IPS-15b (cell line): ENCODE measurements at regions not wholly inside any gene's neighbourhood (a gene's known extent, or its start where the extent isn't known, plus 50 kb on each side); places are given as distances from the start of the nearest gene placed in this dataset.
"Not testable (repeated sequence)": the region's sequence is repeated elsewhere in the genome, so short reads cannot be mapped to it uniquely, and the experiment has no call there.

Experiments used
- H3K27me3 ChIP-seq: one replicate; pipeline ENCODE4 v1.6.1; 2013; ENCODE audit warnings: low read length; ENCODE audit not compliant: control insufficient read depth, insufficient read depth
- H3K36me3 ChIP-seq: one replicate; pipeline ENCODE4 v1.6.1; 2013; ENCODE audit warnings: low read length; ENCODE audit not compliant: control insufficient read depth, insufficient read depth
- H3K4me1 ChIP-seq: one replicate; pipeline ENCODE4 v1.6.1; 2013; ENCODE audit warnings: mild to moderate bottlenecking, low read length; ENCODE audit not compliant: control insufficient read depth, insufficient read depth
- H3K4me3 ChIP-seq: one replicate; pipeline ENCODE4 v1.5.1; 2013; ENCODE audit warnings: low read depth, low read length
- H3K9ac ChIP-seq: one replicate; pipeline ENCODE4 v1.6.1; 2013; ENCODE audit warnings: low read depth, mild to moderate bottlenecking, low read length
- H3K9me3 ChIP-seq: one replicate; pipeline ENCODE4 v1.6.1; 2013; ENCODE audit warnings: mild to moderate bottlenecking, low read length; ENCODE audit not compliant: control insufficient read depth, insufficient read depth

DNA sequence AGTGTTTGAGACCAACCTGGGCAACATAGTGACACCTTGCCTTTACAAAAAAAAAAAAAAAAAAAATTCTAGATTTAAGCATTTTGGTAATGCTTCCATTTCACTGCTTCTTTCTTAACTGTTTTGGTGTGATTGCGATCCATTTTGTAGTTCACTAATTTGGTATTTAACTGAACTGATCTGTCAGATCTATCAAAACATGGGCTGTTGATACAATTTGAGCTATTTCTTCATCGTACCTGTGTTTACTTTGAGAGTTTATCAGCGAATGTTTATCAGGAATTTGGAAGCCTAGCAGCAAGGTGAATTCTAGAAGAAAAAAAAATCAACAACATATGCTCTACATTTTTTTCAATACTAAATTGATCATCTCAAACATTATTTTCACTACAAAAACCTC lies 864.9 kb upstream of the WWC1 start:
- Histone ChIP-seq H3K9me3 (no peaks in the 10 kb centered on the region), H3K27me3 (no peaks in the 10 kb centered on the region), H3K9ac (no peak overlapping the region), H3K4me3 (no peak overlapping the region), H3K4me1 (no peaks in the 10 kb centered on the region), H3K36me3 (no peaks in the 10 kb centered on the region)

DNA sequence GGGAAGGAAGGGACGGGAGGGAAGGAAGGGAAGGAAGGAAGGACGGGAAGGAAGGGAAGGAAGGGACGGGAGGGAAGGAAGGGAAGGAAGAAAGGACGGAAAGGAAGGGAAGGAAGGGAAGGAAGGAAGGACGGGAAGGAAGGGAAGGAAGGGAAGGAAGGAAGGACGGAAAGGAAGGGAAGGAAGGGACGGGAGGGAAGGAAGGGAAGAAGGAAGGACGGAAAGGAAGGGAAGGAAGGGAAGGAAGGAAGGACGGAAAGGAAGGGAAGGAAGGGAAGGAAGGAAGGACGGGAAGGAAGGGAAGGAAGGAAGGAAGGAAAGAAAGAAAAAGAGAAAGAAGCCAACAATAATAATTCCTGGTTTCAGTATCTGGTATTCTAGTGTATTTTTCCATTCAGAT lies 863.8 kb upstream of the WWC1 start:
- not testable (repeated sequence) for H3K27me3 ChIP-seq, H3K9ac ChIP-seq, H3K4me3 ChIP-seq, H3K4me1 ChIP-seq, H3K36me3 ChIP-seq, H3K9me3 ChIP-seq

DNA sequence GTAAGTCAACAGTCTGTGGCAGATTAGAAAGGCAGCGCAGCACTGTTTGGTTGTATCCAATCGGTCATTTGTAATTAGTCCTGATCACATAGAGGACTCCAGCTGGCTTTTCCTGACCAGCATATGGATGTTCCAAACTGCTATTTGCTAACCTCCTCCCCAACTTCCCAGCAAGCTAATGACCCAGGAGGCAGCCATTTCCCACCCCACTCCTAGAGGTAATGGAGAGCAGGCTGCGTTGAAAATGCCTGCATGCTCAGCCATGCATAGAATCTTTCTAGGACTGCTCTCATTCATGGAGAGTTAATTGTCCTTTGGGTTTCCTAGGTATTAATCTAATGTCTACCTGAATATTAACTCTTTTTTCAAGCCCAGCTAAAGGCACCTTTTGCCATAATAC lies 850.6 kb upstream of the WWC1 start:
- Histone ChIP-seq H3K9ac (no peak overlapping the region), H3K4me3 (no peak overlapping the region), H3K9me3 (no peaks in the 10 kb centered on the region), H3K4me1 (no peaks in the 10 kb centered on the region), H3K27me3 (no peaks in the 10 kb centered on the region), H3K36me3 (no peaks in the 10 kb centered on the region)

DNA sequence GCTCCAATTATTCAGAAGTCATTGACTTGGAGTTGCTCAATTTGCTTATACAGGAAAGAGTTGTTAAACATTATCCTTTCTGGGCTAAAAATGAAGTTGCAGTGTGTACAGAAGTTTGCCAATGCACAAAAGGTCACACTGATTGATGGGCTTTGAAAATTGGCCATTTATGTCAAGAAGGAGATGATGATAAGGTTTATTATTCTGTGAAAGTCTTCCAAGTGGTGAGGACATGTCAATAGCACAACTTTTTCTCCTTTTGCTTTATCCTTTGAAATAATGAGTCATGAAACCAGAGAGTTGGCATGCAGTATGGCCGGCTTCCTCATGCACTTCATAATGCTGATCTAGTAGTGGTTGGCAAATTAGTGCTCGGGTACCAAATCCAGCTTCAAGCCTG lies 848.5 kb upstream of the WWC1 start:
- no peaks in the 10 kb centered on the region for H3K4me1 ChIP-seq
- H3K36me3 ChIP-seq: no peaks in the 10 kb centered on the region
- H3K4me3 ChIP-seq: no peak overlapping the region
- H3K27me3 ChIP-seq: no peaks in the 10 kb centered on the region
- no peak overlapping the region for H3K9ac ChIP-seq
- H3K9me3 ChIP-seq: no peaks in the 10 kb centered on the region

DNA sequence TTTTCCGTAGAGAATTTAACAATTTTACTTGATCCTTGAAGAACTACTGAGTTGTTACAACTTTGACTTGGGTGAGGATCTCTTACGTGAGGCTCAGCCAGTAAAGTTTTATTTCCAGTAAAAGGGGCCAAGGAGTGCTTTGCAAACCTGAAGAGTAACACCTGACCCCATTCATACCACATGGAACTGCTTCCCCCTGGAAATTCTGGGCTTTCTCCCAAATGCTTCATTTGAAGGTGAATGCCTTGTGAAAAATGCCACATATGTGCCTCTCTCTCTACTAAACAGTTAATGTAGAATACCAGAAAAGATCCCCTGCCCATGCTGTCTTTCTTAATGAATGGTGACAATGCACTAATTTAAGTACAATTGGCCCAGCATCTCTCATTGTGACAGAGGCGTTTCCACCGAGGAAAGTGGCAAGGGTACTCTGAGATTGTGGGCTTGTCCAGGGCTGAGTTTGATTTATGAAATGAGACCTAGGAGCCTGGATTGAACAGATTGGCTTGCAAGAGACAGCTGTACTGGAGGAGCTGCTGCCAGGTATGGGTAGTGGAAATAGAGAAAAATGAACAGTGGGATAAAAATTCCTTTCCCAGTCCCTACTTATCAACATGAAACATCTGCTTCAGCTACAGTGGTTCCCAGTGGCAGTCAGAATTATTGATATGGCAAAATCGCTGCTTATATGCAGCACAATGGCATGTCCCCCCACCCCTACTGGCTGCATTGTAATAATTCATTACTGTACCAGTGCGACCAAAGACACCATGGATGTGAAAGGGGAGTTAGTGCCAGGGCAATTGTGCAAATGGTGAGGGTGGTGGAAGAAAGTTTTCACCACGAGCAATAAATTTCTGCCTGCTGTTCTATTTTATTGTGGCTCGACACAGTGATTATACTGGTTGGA lies 843.7 kb upstream of the WWC1 start:
- Histone ChIP-seq H3K9ac (no peak overlapping the region), H3K4me3 (no peak overlapping the region), H3K9me3 (no peaks in the 10 kb centered on the region), H3K27me3 (no peaks in the 10 kb centered on the region), H3K36me3 (no peaks in the 10 kb centered on the region), H3K4me1 (no peaks in the 10 kb centered on the region)

DNA sequence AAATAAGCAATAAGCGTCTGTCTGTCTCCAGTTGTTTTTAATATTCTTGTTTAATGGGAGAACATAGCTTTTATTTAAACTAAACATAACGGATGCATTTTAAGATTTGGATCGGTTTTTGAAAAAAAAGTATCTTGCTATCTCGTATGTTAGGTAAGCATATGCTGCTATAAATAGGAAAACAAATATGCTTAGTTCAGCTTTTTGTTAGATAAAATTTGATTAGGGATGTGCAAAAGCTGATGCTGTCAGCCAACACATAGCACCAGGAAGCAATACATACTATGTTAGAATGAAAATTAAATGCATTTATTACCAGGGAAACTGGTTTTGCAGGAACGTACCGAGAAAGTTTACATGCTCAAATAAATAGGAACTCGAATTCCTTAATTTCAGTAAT lies 843.1 kb upstream of the WWC1 start:
- Histone ChIP-seq H3K9me3 (no peaks in the 10 kb centered on the region), H3K9ac (no peak overlapping the region), H3K4me1 (no peaks in the 10 kb centered on the region)

DNA sequence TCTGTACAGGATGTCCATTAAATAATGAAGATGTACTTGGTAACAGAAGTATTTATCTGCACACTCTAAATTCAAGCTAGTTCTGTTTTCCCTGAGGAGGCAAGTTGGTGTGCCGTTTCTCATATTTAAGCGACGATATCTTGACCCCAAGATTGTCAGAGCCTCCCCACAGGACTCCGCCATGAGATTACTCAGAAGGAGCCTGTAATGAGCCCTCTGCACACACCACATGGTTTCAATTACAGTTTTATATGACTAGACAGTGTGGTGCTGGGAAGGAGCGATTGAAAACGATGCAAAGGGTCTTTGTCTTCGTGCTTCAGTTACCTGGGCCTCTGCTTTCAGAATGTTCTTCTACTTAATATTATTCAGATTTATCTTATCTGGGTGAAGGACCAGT lies 840.4 kb upstream of the WWC1 start:
- Histone ChIP-seq H3K27me3 (no peaks in the 10 kb centered on the region), H3K4me1 (no peaks in the 10 kb centered on the region), H3K4me3 (no peak overlapping the region), H3K36me3 (no peaks in the 10 kb centered on the region), H3K9me3 (no peaks in the 10 kb centered on the region), H3K9ac (no peak overlapping the region)

More for the DNA sequence above, 843.1 kb upstream of the WWC1 start:
- Histone ChIP-seq H3K27me3 (no peaks in the 10 kb centered on the region), H3K36me3 (no peaks in the 10 kb centered on the region), H3K4me3 (no peak overlapping the region)

DNA sequence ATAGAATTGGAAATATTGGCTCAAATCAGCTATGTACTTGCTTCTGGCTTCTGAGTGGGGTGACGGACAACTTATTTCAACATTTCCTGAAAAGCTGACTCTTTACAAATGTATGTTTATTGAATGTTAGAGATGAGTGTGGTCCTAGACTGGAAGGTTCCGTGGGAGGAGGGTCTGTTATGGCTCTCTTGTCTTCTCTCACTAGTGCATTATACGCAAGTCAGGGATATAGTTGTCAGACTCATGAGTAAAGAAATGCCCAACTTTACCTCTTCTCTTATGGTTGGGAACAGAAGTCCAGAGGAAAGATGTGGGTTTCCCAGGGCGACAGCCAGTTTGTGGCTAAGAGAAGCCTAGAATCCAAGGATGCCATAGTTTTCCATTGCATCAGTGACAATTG lies 839.3 kb upstream of the WWC1 start:
- no peaks in the 10 kb centered on the region for H3K4me1 ChIP-seq
- H3K27me3 ChIP-seq: no peaks in the 10 kb centered on the region
- no peak overlapping the region for H3K4me3 ChIP-seq
- H3K9ac ChIP-seq: no peak overlapping the region
- H3K36me3 ChIP-seq: no peaks in the 10 kb centered on the region
- no peaks in the 10 kb centered on the region for H3K9me3 ChIP-seq

DNA sequence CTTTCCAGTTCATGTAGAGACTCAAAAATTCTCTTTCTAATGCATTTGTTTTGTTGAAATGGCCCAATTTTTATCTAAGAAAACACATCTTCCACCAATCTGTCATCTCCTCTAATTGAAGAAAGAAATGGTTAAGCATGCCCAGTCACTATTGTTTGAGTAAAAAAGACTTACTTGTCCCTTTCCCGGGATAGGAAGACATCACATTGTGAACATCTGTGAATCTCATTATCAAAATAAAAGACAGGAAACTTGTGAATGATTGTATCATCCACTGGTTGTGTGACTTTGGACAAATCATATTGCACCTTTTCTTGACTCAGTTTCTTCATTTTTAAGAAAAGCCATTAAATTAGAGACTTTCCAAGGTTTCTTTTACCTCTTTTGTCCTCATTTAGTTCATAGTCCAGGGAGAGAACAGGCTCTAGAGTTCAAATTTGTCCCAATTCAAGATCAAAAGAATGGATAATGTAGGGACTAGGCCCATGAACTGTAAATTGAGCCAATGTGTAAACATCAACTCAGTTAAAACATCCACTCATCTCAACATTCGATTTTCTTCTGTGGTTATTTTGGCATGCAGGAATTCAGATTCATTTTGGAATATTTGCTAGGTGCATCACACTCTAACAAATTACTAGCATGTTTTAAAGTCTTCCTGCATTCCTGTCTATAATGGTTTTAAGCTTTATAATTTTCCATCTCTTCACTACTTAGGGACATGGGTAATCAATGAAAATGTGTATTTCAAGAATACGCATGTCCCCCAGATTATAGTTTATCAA lies 838.0 kb upstream of the WWC1 start:
- Histone ChIP-seq H3K36me3 (no peaks in the 10 kb centered on the region), H3K9ac (no peak overlapping the region), H3K9me3 (no peaks in the 10 kb centered on the region), H3K27me3 (no peaks in the 10 kb centered on the region), H3K4me3 (no peak overlapping the region), H3K4me1 (no peaks in the 10 kb centered on the region)

DNA sequence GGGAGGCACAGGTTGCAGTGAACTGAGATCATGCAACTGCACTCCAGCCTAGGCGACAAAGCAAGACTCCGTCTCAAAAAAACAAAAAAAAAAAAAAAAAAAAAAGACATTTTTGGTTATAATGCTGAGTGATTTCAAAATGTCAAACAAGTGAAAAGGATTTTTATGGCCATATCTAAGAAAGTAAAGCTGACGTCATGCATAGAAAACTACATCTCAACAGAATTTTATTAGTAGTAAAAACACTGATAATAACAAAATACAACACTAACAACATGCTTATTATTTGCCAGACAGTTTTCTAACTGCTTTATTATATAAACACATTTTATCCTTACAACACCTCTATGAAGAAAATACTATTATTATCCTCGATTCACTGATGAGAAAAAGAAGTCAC lies 833.0 kb upstream of the WWC1 start:
- H3K9me3 ChIP-seq: no peaks in the 10 kb centered on the region
- no peaks in the 10 kb centered on the region for H3K27me3 ChIP-seq
- no peak overlapping the region for H3K9ac ChIP-seq
- H3K4me3 ChIP-seq: no peak overlapping the region
- H3K36me3 ChIP-seq: no peaks in the 10 kb centered on the region
- no peaks in the 10 kb centered on the region for H3K4me1 ChIP-seq

DNA sequence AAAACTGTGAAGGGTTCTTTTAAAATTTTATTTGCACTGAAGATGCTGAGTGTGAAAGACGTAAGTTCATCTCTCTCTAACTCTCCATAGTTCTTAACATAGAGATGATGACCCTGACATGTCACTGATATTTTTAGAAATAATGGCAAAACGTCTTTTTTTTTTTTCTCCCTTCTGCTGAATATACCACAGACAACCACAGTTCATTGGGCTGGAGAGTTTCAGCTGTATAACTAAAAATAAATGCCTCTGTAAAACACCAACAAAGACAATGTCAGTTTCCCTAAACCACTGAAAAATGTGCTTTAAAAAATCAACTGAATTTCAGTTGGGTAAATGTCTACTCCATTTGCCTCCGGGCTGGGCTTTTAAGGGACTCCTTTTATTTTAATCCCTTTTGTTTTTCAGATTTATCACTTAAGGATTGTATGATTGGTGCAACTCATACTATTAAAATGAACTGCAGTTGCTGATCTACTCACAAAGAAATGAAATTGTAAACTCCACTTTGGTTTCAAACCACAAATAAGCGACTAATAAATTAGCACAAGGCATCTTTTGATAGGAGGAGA lies 830.9 kb upstream of the WWC1 start:
- Histone ChIP-seq H3K9me3 (no peaks in the 10 kb centered on the region), H3K4me3 (no peak overlapping the region), H3K36me3 (no peaks in the 10 kb centered on the region), H3K4me1 (no peaks in the 10 kb centered on the region), H3K27me3 (no peaks in the 10 kb centered on the region), H3K9ac (no peak overlapping the region)

DNA sequence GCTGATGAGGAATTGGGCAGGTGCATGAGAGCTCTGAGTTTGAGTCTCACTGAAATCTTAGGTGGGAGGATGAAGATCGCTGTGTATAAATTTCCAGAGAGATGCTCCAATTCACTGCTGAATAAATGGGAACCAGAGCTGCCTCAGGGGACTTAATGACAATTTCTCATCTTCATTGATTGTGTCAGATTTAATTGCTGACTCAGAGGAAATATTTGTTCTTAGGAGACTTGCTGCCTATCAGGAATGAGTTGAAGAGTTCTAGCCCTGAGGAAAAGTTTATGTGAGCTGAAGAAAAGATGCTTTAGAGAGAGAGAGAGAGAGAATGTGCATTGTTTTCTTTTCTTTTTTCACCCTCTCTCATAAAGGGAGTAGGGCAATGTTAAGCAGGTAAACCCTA lies 827.5 kb upstream of the WWC1 start:
- H3K27me3 ChIP-seq: no peaks in the 10 kb centered on the region
- no peaks in the 10 kb centered on the region for H3K9me3 ChIP-seq
- no peaks in the 10 kb centered on the region for H3K36me3 ChIP-seq
- no peak overlapping the region for H3K4me3 ChIP-seq
- no peak overlapping the region for H3K9ac ChIP-seq
- H3K4me1 ChIP-seq: no peaks in the 10 kb centered on the region
